Heart left ventricle (tissue), 13 donors: ENCODE measurements at regions not wholly inside any gene's neighbourhood (a gene's known extent, or its start where the extent isn't known, plus 50 kb on each side); places are given as distances from the start of the nearest gene placed in this dataset.

ENCODE experiments used
- POLR2A ChIP-seq, 2 donors: fragments of 450-650 bp; IDR thresholded peaks; one replicate each; pipeline ENCODE4 v1.6.1; 2017; ENCODE audit warnings: antibody characterized with exemption in 2 of 2, mild to moderate bottlenecking in 2 of 2, moderate library complexity in 2 of 2
- TF ChIP-seq, protein P1 (sequence below), 12 donors: fragments of 200-600 bp; sonication (generic) in 4 of 12; IDR thresholded peaks; one replicate each; pipeline versions ENCODE4 v1.5.0 to v1.8.0; 2018 to 2022; ENCODE audit warnings: antibody characterized with exemption in 12 of 12, mild to moderate bottlenecking in 5 of 12
- donor health status: ischemic (EF 13 %, LVEDD 7.1; RV severe dilation, severe dysfunction).
- donor health status: DM: no; HTN: yes; CAD: no.
- donor health status: DM: no; HTN: no; CAD: no.
- donor health status: ischemic (EF 25% LVEDD 6.9; RV normal size, moderate dysfunction).
- donor health status: ischemic (EF 25% LVEDD 5.7; RV mildly dilated, moderate dysfunction).
- donor health status: ischemic (EF 35%, LVEDD 5.7; RV mildly dilated, moderate dysfunction).
- donor health status: nonischemic (EF 11% LVEDD 7.7; RV severe dilation, severe dysfunction).
- donor health status: DM: yes; HTN: yes; CAD: no.
- donor health status: PGD.
- donor health status: ischemic (EF 29% LVEDD 5.4; RV normal size, mild dysfunction).
- donor health status: nonischemic (EF 23%, LVEDD 6.1; RV moderate dilation, normal function).

DNA sequence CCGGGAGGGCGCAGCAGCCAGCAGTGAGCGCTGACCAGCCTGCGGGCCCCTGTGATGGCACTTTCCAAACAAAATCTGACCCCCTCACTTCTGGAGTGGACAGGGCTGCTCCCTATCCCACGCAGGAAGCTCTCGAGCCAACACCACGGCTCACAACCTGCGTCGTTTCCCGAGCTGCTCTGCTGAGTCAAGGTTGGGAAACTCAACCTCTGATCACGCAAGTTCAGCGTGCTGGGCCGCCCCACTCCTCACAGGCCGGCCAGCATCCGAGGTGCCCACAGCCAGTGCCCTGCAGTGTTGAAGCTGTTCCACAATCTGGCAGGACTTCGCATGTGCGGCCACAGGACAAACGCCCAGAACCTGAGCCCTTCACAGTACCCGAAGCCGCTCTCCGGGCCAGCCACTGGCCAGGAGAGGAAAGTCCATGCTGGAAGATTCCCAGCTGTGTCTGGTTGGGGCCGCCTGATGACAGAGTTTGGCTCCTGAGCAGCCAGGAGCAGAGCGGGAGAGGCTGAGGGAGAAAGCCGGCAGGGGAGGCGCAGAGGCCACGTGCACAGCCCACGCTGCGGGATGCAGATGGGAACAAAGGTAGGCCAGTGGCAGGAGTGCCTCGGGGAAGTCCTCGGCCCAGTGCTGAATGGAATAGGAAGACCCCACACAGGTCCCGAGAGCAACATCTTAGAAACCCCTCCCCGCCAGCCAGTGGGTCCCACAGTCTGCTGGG lies 263.3 kb upstream of the TCERG1L start:
- TF ChIP-seq, protein P1, sequence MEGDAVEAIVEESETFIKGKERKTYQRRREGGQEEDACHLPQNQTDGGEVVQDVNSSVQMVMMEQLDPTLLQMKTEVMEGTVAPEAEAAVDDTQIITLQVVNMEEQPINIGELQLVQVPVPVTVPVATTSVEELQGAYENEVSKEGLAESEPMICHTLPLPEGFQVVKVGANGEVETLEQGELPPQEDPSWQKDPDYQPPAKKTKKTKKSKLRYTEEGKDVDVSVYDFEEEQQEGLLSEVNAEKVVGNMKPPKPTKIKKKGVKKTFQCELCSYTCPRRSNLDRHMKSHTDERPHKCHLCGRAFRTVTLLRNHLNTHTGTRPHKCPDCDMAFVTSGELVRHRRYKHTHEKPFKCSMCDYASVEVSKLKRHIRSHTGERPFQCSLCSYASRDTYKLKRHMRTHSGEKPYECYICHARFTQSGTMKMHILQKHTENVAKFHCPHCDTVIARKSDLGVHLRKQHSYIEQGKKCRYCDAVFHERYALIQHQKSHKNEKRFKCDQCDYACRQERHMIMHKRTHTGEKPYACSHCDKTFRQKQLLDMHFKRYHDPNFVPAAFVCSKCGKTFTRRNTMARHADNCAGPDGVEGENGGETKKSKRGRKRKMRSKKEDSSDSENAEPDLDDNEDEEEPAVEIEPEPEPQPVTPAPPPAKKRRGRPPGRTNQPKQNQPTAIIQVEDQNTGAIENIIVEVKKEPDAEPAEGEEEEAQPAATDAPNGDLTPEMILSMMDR (IDR thresholded peaks at IDR 0.05): no peak
- no peak for TF ChIP-seq POLR2A (IDR thresholded peaks at IDR 0.05)
